ENCODE measurements at regions not wholly inside any gene's neighbourhood (a gene's known extent, or its start where the extent isn't known, plus 50 kb on each side); places are given as distances from the start of the nearest gene placed in this dataset.

DNA sequence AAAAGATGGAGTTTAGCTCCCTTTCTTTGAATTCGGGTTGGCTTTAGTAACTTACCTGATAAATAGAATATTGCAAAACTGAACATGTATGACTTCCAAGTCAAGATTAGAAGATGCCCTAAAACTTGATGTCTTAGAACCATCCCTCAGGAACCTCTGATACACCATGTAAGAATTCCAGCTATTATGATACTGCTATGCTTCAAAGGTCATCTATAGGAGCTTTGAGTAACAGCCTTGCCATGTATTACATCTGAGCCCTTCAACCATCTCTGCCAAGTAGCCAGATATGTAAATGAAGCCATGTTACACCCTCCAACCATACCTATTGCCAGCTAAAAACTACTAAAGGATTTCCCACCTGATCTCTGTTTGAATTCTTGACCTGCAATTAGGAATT lies 854.2 kb downstream of the SI start:
- H3K23ac ChIP-seq (ENCODE audit: insufficient read length, low read depth, low read length) = no peak overlapping the region
- peaks cover 3% of the 10 kb centered on the region; the same call in 1 of the 2 replicates for H3K4me1 ChIP-seq (ENCODE audit: insufficient read depth, low read length)
- WGBS (ENCODE audit: extremely low coverage, insufficient read length, low lambda C conversion rate) = no CpG with 5 or more reads among the region's 1 CpG
- H3K9me3 ChIP-seq (ENCODE audit: control insufficient read depth, low read depth, low read length) = no peaks in the 10 kb centered on the region
- H3K9ac ChIP-seq (ENCODE audit: extremely low read depth, insufficient read length, low read length) = no peak overlapping the region
- H2AFZ ChIP-seq (ENCODE audit: low read length) = no peak overlapping the region
- H3K4me2 ChIP-seq (ENCODE audit: insufficient read depth, insufficient read length, low read length) = no peak overlapping the region
- H3K27ac ChIP-seq (ENCODE audit: insufficient read length, low read depth, low read length) = no peak overlapping the region
- H3K56ac ChIP-seq (ENCODE audit: insufficient read length, low read depth, low read length) = no peak overlapping the region
- Mint-ChIP-seq H3K27ac (no peak overlapping the region), H3K4me3 (no peak overlapping the region), H3K36me3 (ENCODE audit: insufficient read depth in 1 of 3, low read depth in 3 of 3) (peaks cover 0 to 16% (median 9%) of the 10 kb centered on the region in 3 experiments; a peak in 3 of 7 replicates), H3K4me1 (peaks cover 9 to 14% of the 10 kb centered on the region in 2 experiments), H3K9me3 (peaks cover 0 to 13% of the 10 kb centered on the region in 2 experiments; a peak in 4 of 5 replicates), H3K27me3 (ENCODE audit: low read depth) (no peaks in the 10 kb centered on the region)
- no peak overlapping the region for H3K18ac ChIP-seq (ENCODE audit: insufficient read length, low read depth, low read length)
- H3K23me2 ChIP-seq (ENCODE audit: insufficient read length, low read depth, low read length, poor library complexity, severe bottlenecking) = no peaks in the 10 kb centered on the region
- no peak overlapping the region for H3T11ph ChIP-seq (ENCODE audit: low read length)
- no peaks in the 10 kb centered on the region for H3K27me3 ChIP-seq (ENCODE audit: insufficient read depth, low read length)
- no peak for TF ChIP-seq CTCF (conservative IDR thresholded peaks at IDR 0.05)
- DNase-seq = no peak
- no peak overlapping the region for H3K4ac ChIP-seq (ENCODE audit: low read depth, low read length)
- no peak overlapping the region for H4K5ac ChIP-seq (ENCODE audit: insufficient read length, low read depth, low read length)
- no peak overlapping the region for H3K14ac ChIP-seq (ENCODE audit: insufficient read depth, low read length)
- no peak overlapping the region for H2AK5ac ChIP-seq (ENCODE audit: insufficient read length, low read length)
- no peak overlapping the region for H4K8ac ChIP-seq (replicated peaks; ENCODE audit: insufficient read length, low read depth, low read length)
- H2BK20ac ChIP-seq (ENCODE audit: low read depth, low read length, poor library complexity, severe bottlenecking) = no peak overlapping the region
- H2BK15ac ChIP-seq (ENCODE audit: low read depth, low read length) = no peak overlapping the region
- H2BK5ac ChIP-seq (ENCODE audit: insufficient read length, low read length) = no peak overlapping the region
- H4K91ac ChIP-seq (ENCODE audit: insufficient read length, low read depth, low read length) = no peak overlapping the region
- no peak overlapping the region for H2BK120ac ChIP-seq (ENCODE audit: low read depth, low read length, poor library complexity, severe bottlenecking)
- no peak overlapping the region for H2BK12ac ChIP-seq (ENCODE audit: insufficient read length, low read depth, low read length)
- H3K79me2 ChIP-seq (ENCODE audit: insufficient read depth, low read length) = no peaks in the 10 kb centered on the region
- H3K79me1 ChIP-seq (ENCODE audit: insufficient read depth, low read depth, low read length, poor library complexity, severe bottlenecking) = no peaks in the 10 kb centered on the region
- H4K20me1 ChIP-seq (ENCODE audit: control insufficient read depth, insufficient read depth, insufficient read length) = no peaks in the 10 kb centered on the region
